ENCODE measurements at regions not wholly inside any gene's neighbourhood (a gene's known extent, or its start where the extent isn't known, plus 50 kb on each side); places are given as distances from the start of the nearest gene placed in this dataset.

GRCh38 chr10:85446827-85447226 lies 919.8 kb downstream of the GRID1 start:
- TF ChIP-seq POLR2A (IDR thresholded peaks at IDR 0.05) (no peak), CTCF (IDR thresholded peaks at IDR 0.05) (no peak)

All from lower leg skin (tissue), 3 donors.